Activated CD8-positive, alpha-beta T cell treated with anti-CD3 and anti-CD28 coated beads for 36 hours (primary cell): ENCODE measurements at regions not wholly inside any gene's neighbourhood (a gene's known extent, or its start where the extent isn't known, plus 50 kb on each side); places are given as distances from the start of the nearest gene placed in this dataset.

Experiments
- ATAC-seq: fragments of 200-7000 bp; cut with Tn5 transposase; one replicate; pipeline ENCODE4 v1.10.0; 2021; ENCODE audit warnings: mild to moderate bottlenecking, moderate library complexity
- CTCF ChIA-PET: fragments of 350-600 bp; sonication (Branson Sonifier 250); formaldehyde crosslinking; loops from one replicate; lab custom pipeline; 2021; ENCODE audit warnings: antibody characterized with exemption; lab: Charles Lee
- POLR2A ChIA-PET: fragments of 350-600 bp; sonication (Branson Sonifier 250); formaldehyde crosslinking; loops from one replicate; lab custom pipeline; 2021; ENCODE audit warnings: antibody characterized with exemption; lab: Charles Lee
- DNase-seq: peaks from one replicate; pipeline ENCODE4 v3.0.0-alpha.2; 2020
- H3K27ac Mint-ChIP-seq: one replicate; pipeline ENCODE4 v1.8.0; 2021; ENCODE audit warnings: mild to moderate bottlenecking, mixed read lengths
- H3K27me3 Mint-ChIP-seq: one replicate; pipeline ENCODE4 v1.8.0; 2021; ENCODE audit warnings: mixed read lengths
- H3K36me3 Mint-ChIP-seq: one replicate; pipeline ENCODE4 v1.8.0; 2021; ENCODE audit warnings: low read depth, mixed read lengths
- H3K4me1 Mint-ChIP-seq: one replicate; pipeline ENCODE4 v1.8.0; 2021; ENCODE audit warnings: low read depth, mixed read lengths
- H3K4me3 Mint-ChIP-seq: one replicate; pipeline ENCODE4 v1.8.0; 2021; ENCODE audit warnings: mild to moderate bottlenecking, moderate library complexity, mixed read lengths
- H3K9me3 Mint-ChIP-seq: one replicate; pipeline ENCODE4 v1.8.0; 2021; ENCODE audit warnings: mixed read lengths
- intact Hi-C: fragments of 100-400 bp; cut with micrococcal nuclease; formaldehyde crosslinking; loops from one replicate; pipeline ENCODE4 v1.10.0; 2022
- TF ChIP-seq, protein P1 (sequence below): fragments of 200-600 bp; IDR thresholded peaks from one replicate; pipeline ENCODE4 v1.8.0; 2022; ENCODE audit warnings: antibody characterized with exemption, mild to moderate bottlenecking

GRCh38 chr7:92992932-92993331 lies 124.8 kb downstream of the SAMD9 start:
- no peak overlapping the region for H3K4me3 Mint-ChIP-seq
- TF ChIP-seq, protein P1, sequence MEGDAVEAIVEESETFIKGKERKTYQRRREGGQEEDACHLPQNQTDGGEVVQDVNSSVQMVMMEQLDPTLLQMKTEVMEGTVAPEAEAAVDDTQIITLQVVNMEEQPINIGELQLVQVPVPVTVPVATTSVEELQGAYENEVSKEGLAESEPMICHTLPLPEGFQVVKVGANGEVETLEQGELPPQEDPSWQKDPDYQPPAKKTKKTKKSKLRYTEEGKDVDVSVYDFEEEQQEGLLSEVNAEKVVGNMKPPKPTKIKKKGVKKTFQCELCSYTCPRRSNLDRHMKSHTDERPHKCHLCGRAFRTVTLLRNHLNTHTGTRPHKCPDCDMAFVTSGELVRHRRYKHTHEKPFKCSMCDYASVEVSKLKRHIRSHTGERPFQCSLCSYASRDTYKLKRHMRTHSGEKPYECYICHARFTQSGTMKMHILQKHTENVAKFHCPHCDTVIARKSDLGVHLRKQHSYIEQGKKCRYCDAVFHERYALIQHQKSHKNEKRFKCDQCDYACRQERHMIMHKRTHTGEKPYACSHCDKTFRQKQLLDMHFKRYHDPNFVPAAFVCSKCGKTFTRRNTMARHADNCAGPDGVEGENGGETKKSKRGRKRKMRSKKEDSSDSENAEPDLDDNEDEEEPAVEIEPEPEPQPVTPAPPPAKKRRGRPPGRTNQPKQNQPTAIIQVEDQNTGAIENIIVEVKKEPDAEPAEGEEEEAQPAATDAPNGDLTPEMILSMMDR: no peak
- no peaks in the 10 kb centered on the region for H3K4me1 Mint-ChIP-seq
- no peak overlapping the region for H3K27ac Mint-ChIP-seq
- POLR2A ChIA-PET: no interaction called here
- no peak for DNase-seq
- H3K9me3 Mint-ChIP-seq: no peaks in the 10 kb centered on the region
- peaks cover 7% of the 10 kb centered on the region for H3K27me3 Mint-ChIP-seq
- H3K36me3 Mint-ChIP-seq: no peaks in the 10 kb centered on the region
- intact Hi-C loops: no loop called here
- ATAC-seq: no peak
- CTCF ChIA-PET: no interaction called here

DNA sequence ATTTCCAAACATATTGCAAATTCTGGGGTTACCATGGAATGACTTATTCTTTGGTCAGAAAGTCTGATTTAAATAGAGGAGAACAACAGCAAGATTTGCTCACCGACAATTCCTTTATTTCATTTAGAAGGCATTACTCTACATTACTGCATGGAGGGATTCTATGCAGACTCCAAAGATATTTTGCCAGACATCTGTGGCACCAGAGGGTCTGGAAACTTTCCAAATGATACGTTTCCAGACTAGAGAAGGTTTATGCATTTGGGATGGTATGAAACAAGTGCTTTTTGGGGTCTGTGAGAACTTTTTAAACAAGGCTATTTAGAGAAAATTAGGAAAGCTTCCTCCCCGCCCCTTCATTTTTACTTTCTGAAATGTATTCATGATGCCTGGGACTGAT lies 125.3 kb downstream of the SAMD9 start:
- no peaks in the 10 kb centered on the region for H3K4me1 Mint-ChIP-seq
- TF ChIP-seq, protein P1: no peak
- ATAC-seq: no peak
- H3K27ac Mint-ChIP-seq: no peak overlapping the region
- ChIA-PET CTCF (no interaction called here), POLR2A (no interaction called here)
- no peaks in the 10 kb centered on the region for H3K36me3 Mint-ChIP-seq
- H3K4me3 Mint-ChIP-seq: no peak overlapping the region
- H3K9me3 Mint-ChIP-seq: no peaks in the 10 kb centered on the region
- H3K27me3 Mint-ChIP-seq: peaks cover 8% of the 10 kb centered on the region
- no peak for DNase-seq
- intact Hi-C loops: no loop called here

- Mint-ChIP-seq H3K27ac (no peak overlapping the region), H3K36me3 (no peaks in the 10 kb centered on the region), H3K4me1 (no peaks in the 10 kb centered on the region), H3K27me3 (peaks cover 8% of the 10 kb centered on the region), H3K4me3 (no peak overlapping the region), H3K9me3 (no peaks in the 10 kb centered on the region)
- DNase-seq (no peak), ATAC-seq (no peak)
- CTCF ChIA-PET: no interaction called here
- intact Hi-C loops: no loop called here
- POLR2A ChIA-PET: no interaction called here
- TF ChIP-seq, protein P1: no peak
These were observed 126.6 kb downstream of the SAMD9 start for GRCh38 chr7:92991190-92991589.

DNA sequence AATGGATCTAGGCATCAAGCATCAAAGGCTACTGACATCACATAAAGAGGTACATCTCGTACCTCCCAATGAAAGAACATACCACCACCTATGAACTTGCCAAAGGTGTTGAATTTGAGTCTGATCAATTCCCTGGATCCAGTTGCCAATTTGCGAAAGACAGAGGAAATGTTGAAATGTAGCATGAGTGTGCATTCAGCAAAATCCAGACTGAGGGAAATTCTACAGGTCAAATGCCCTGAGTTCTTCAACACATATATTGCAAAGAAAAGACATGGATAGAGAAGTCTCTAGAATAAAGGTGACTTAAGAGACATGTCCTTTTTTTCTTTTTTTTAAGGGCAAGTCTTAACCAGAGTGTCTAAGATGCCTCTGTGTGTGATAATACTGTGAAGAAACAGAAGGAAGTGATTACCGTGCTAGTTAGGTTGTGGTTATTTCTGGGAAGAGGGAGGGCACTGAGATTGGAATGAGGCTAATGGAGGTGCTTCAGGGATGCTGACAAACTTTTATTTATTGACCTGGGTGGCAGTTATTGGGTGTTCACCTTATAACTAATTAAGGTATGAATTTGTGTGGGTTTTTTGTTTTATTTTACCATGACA lies 128.7 kb downstream of the SAMD9 start:
- Mint-ChIP-seq H3K27ac (no peak overlapping the region), H3K9me3 (no peaks in the 10 kb centered on the region), H3K4me1 (no peaks in the 10 kb centered on the region), H3K4me3 (no peak overlapping the region), H3K36me3 (no peaks in the 10 kb centered on the region), H3K27me3 (peaks cover 13% of the 10 kb centered on the region)
- POLR2A ChIA-PET: no interaction called here
- intact Hi-C loops: no loop called here
- CTCF ChIA-PET: no interaction called here
- ATAC-seq (no peak), DNase-seq (no peak)
- TF ChIP-seq, protein P1: no peak

GRCh38 chr7:92988051-92988450 lies 129.7 kb downstream of the SAMD9 start:
- intact Hi-C loops: no loop called here
- H3K36me3 Mint-ChIP-seq: no peaks in the 10 kb centered on the region

More at GRCh38 chr7:92988051-92988450, 129.7 kb downstream of the SAMD9 start:
- no peak for DNase-seq
- Mint-ChIP-seq H3K27me3 (peaks cover 13% of the 10 kb centered on the region), H3K4me1 (no peaks in the 10 kb centered on the region), H3K4me3 (no peak overlapping the region), H3K9me3 (no peaks in the 10 kb centered on the region), H3K27ac (no peak overlapping the region)
- TF ChIP-seq, protein P1: no peak
- no peak for ATAC-seq
- CTCF ChIA-PET: no interaction called here
- POLR2A ChIA-PET: no interaction called here
